HL-60 (cell line): ENCODE measurements at regions not wholly inside any gene's neighbourhood (a gene's known extent, or its start where the extent isn't known, plus 50 kb on each side); places are given as distances from the start of the nearest gene placed in this dataset.

Experiments
- POLR2AphosphoS5 ChIP-seq: IDR thresholded peaks from 2 replicates; pipeline ENCODE4 v1.6.1; 2012; ENCODE audit warnings: low read depth
- TF ChIP-seq, protein P1 (sequence below): IDR thresholded peaks from one replicate; pipeline ENCODE4 v1.5.1; 2011; ENCODE audit warnings: low read length, control low read depth, inconsistent platforms; ENCODE audit not compliant: insufficient read depth

DNA sequence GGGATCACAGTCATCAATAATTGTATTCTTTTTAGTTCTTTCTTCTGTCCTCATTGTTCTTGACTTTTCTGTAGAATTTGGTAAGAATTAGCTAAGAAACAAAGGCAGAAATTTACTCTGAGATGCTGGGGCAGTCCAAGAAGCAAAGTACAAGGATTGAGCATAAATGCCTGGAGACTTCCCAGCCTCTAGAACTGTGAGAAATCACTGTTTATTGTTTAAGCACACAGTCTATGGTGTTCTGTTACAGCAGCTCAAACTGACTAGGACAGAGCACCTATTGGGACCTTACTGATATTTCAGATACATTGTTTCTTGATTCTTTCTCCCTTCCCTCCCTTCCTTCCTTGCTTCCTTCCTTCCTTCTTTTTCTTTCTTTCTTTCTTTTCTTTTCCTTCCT is 192.7 kb upstream of the SLC35B3 start:
- TF ChIP-seq, protein P1, sequence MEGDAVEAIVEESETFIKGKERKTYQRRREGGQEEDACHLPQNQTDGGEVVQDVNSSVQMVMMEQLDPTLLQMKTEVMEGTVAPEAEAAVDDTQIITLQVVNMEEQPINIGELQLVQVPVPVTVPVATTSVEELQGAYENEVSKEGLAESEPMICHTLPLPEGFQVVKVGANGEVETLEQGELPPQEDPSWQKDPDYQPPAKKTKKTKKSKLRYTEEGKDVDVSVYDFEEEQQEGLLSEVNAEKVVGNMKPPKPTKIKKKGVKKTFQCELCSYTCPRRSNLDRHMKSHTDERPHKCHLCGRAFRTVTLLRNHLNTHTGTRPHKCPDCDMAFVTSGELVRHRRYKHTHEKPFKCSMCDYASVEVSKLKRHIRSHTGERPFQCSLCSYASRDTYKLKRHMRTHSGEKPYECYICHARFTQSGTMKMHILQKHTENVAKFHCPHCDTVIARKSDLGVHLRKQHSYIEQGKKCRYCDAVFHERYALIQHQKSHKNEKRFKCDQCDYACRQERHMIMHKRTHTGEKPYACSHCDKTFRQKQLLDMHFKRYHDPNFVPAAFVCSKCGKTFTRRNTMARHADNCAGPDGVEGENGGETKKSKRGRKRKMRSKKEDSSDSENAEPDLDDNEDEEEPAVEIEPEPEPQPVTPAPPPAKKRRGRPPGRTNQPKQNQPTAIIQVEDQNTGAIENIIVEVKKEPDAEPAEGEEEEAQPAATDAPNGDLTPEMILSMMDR, result no peak
- no peak for TF ChIP-seq POLR2AphosphoS5
